ENCODE measurements at regions not wholly inside any gene's neighbourhood (a gene's known extent, or its start where the extent isn't known, plus 50 kb on each side); places are given as distances from the start of the nearest gene placed in this dataset.
A peak's percentile ranks its signal among the peaks of the same experiment; 100 is the strongest.

DNA sequence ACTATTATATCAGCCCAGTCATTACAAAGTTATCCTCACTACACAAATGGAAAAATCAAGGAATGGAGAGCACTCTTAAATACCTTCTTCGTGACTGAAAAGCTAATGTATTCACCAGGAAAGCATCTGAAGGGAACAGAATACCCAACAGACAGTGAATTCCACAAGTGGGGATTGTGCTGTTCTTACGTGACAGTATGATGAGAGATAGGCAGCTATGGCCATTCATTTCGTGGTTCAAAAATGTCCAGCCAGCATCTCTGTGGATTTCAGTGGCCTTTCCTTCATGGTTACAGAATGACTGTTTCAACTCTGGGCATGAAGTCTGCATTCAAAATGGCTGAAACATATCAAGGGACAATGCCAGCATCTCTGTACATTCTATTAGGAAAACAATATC is 323.8 kb downstream of the PRELID2 start:
- H3K27ac ChIP-seq: no peak overlapping the region
- intact Hi-C loops (cut with DNase I): no loop called here
- TF ChIP-seq, protein P1, sequence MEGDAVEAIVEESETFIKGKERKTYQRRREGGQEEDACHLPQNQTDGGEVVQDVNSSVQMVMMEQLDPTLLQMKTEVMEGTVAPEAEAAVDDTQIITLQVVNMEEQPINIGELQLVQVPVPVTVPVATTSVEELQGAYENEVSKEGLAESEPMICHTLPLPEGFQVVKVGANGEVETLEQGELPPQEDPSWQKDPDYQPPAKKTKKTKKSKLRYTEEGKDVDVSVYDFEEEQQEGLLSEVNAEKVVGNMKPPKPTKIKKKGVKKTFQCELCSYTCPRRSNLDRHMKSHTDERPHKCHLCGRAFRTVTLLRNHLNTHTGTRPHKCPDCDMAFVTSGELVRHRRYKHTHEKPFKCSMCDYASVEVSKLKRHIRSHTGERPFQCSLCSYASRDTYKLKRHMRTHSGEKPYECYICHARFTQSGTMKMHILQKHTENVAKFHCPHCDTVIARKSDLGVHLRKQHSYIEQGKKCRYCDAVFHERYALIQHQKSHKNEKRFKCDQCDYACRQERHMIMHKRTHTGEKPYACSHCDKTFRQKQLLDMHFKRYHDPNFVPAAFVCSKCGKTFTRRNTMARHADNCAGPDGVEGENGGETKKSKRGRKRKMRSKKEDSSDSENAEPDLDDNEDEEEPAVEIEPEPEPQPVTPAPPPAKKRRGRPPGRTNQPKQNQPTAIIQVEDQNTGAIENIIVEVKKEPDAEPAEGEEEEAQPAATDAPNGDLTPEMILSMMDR (IDR thresholded peaks at IDR 0.05): no peak

DNA sequence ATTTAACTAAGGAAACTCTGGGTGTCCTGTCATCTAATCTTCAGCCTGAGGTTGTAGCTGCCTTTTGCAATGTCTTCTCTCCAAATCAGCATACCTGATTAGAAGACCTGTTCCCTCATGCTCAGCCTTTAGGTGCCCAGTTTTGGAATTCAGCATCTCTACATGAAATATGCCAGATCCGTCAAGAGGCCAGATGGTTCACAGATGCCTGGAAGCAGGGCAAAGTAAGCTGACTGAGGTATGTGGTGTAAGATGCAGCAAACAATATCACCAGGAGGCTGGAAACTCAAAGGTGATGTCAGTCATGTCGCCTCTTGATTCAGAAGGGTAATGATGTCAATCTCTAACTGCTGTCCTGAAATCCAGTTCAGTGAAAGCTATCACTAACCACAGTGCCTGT is 324.4 kb downstream of the PRELID2 start:
- H3K36me3 ChIP-seq: no peaks in the 10 kb centered on the region
- H3K4me3 ChIP-seq: no peak overlapping the region
- DNase-seq (ENCODE audit: low spot score in 2 of 2): no peak
- H3K27me3 ChIP-seq: no peaks in the 10 kb centered on the region
- intact Hi-C loops (cut with DNase I): no loop called here
- no peaks in the 10 kb centered on the region for H3K9me3 ChIP-seq
- H3K27ac ChIP-seq: no peak overlapping the region
- peaks cover 0 to 3% of the 10 kb centered on the region in 2 donors for H3K4me1 ChIP-seq
- TF ChIP-seq, protein P1 (IDR thresholded peaks at IDR 0.05): no peak

More for the DNA sequence above, 323.8 kb downstream of the PRELID2 start:
- Histone ChIP-seq H3K4me3 (no peak overlapping the region), H3K9me3 (peaks cover 0 to 2% of the 10 kb centered on the region in 2 donors), H3K36me3 (no peaks in the 10 kb centered on the region), H3K4me1 (peaks cover 0 to 3% of the 10 kb centered on the region in 2 donors), H3K27me3 (no peaks in the 10 kb centered on the region)
- no peak for DNase-seq (ENCODE audit: low spot score in 2 of 2)

DNA sequence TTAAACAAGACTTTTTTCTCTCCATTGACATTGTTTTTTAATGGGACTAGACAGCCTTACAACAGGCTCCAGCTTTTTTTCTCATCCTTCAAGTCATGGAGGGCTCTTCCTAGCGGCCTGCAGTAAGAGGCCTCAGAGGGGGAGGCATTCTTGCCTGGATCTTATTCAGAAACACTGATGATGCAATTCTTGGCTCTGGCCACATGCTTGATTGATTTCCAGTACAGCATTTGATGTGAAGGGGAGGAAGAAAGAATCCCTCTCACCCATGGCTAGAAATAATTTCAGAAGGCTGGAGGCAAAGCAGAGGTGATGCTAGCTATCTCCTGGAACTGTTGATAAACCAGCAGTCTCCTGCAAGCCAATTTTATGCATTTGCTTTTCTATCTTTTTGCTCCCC is 324.8 kb downstream of the PRELID2 start:
- H3K4me3 ChIP-seq: no peak overlapping the region
- H3K4me1 ChIP-seq: peaks cover 0 to 3% of the 10 kb centered on the region in 2 donors
- peak overlapping the region in 1 of 2 donors; percentile 49 for H3K27ac ChIP-seq
- H3K27me3 ChIP-seq: no peaks in the 10 kb centered on the region
- TF ChIP-seq, protein P1 (IDR thresholded peaks at IDR 0.05): no peak
- H3K36me3 ChIP-seq: no peaks in the 10 kb centered on the region
- intact Hi-C loops (cut with DNase I): no loop called here
- no peak for DNase-seq (ENCODE audit: low spot score in 2 of 2)
- H3K9me3 ChIP-seq: no peaks in the 10 kb centered on the region

DNA sequence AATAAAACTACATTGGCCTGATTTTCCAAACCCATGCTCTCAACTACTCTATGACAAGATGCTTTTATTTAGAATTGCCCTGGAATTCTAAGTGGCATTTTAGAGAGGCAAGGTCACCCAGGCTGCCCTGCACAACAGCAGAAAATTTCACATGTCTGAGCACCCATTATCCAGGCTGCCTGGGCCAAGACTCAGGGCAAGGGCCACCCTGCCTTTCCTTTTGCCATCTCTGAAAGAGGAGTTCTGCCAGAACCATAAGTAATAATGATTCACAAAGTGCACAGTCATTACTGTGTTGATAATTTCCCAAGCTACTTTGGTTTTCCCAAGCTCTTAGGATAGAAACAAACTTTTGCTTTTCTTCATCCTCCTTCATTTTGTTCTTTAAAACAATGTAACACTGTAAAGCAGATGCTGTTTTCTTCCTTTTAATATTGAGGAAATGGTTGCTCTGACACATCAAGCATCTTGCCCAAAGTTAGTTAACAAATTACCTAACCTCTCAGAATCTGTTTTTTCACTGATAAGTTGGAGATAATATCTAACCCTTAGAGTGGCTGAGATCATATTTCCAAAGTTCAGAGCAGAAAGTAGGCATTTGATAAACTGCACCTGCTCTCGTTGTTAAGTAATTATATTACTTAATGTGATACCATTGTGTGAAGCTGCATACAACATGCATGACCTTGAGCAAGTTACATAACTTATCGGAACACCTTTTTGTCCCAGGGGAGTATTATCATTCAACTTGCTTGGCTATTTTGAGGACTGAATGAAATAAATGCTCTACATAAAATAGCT is 325.6 kb downstream of the PRELID2 start:
- TF ChIP-seq, protein P1 (IDR thresholded peaks at IDR 0.05): no peak
- DNase-seq (ENCODE audit: low spot score in 2 of 2): no peak
- Histone ChIP-seq H3K4me3 (no peak overlapping the region), H3K9me3 (no peaks in the 10 kb centered on the region), H3K4me1 (peaks cover 0 to 3% of the 10 kb centered on the region in 2 donors), H3K27me3 (no peaks in the 10 kb centered on the region), H3K36me3 (no peaks in the 10 kb centered on the region), H3K27ac (peak overlapping the region in 1 of 2 donors; percentile 49)
- intact Hi-C loops (cut with DNase I): no loop called here

DNA sequence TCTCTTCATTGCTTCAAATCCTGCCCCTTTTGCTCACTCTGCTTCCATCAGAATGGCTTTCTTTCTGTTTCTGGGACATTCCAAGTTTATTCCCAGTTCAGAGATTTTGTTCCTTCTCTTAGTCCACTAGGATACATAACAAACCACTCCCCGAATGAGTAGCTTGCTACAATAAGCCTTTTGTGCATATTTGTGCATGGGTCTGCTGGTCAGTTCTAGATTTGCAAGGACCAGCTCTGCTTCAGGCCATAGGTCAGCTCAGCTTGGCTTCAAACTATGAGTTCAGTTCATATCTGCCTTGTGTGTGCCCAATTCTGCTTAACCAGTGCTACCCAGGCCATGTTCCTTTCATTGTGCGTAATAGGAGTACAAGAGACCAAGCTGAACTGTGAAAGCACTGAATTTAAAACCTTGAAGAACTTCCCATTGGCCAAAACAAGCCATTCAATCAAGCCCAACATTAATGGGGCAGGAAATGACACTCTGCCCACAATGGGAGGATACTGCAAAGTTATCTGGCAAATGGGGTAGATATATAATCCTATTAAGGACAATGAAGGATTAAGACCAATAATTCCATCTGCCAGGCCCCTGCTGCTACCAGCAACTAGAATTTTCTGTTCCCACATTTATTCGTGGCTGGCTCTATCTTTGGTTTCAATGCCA is 328.8 kb downstream of the PRELID2 start:
- DNase-seq (ENCODE audit: low spot score in 2 of 2): no peak
- no peak overlapping the region for H3K27ac ChIP-seq
- no peaks in the 10 kb centered on the region for H3K27me3 ChIP-seq
- intact Hi-C loops (cut with DNase I): no loop called here
- TF ChIP-seq, protein P1 (IDR thresholded peaks at IDR 0.05): no peak
- H3K9me3 ChIP-seq: no peaks in the 10 kb centered on the region
- H3K4me3 ChIP-seq: no peak overlapping the region
- peaks cover 0 to 3% of the 10 kb centered on the region in 2 donors for H3K4me1 ChIP-seq
- no peaks in the 10 kb centered on the region for H3K36me3 ChIP-seq

All from ascending aorta (tissue), 2 donors.